ENCODE measurements at regions not wholly inside any gene's neighbourhood (a gene's known extent, or its start where the extent isn't known, plus 50 kb on each side); places are given as distances from the start of the nearest gene placed in this dataset.

- in situ Hi-C loops (cut with HindIII; ENCODE audit: low sequenced_read_pairs) = no loop called here
Measured at GRCh38 chrX:5122181-5122678, 1106.4 kb downstream of the NLGN4X start.

DNA sequence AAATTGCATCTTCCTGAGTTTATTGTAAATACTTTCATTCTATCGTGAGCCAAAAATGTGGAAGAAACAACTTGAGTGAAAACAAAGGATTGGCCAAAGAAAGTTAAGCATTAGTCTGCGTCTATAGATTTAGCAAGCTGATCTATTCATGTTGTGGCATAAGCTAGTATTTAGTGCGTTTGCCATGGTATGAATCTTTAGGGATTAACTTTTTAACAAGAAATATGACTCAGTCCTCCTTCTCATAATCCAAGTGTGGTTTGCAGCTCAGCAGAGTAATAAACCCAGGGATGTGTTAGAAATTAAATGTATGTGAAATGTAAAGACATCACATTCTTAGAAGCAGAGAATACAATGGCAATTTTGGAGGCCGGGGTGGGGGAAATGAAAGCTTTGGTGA, 1110.9 kb downstream of the NLGN4X start:
- in situ Hi-C loops (cut with HindIII; ENCODE audit: low sequenced_read_pairs) = no loop called here

DNA sequence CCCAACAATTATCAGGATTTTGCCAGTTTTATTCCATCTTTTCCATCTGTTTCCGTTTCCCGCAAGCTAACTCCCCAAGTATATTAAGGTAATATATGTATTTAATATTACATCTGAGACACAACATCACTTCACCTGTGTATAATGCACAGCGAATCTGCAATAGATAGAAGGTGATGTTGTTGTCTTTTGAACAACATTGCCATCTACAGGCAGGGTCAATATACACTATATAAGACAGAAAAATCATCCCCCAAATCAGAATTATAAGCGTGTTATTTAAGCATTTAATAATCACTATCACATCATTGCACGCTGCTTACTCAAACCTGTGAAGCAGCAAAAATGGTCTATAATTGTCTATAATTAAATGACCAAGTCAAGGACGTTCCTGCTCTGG, 1115.5 kb downstream of the NLGN4X start:
- in situ Hi-C loops (cut with HindIII; ENCODE audit: low sequenced_read_pairs) = no loop called here

GRCh38 chrX:5100004-5100403, 1128.7 kb downstream of the NLGN4X start:
- in situ Hi-C loops (cut with HindIII; ENCODE audit: low sequenced_read_pairs) = no loop called here

DNA sequence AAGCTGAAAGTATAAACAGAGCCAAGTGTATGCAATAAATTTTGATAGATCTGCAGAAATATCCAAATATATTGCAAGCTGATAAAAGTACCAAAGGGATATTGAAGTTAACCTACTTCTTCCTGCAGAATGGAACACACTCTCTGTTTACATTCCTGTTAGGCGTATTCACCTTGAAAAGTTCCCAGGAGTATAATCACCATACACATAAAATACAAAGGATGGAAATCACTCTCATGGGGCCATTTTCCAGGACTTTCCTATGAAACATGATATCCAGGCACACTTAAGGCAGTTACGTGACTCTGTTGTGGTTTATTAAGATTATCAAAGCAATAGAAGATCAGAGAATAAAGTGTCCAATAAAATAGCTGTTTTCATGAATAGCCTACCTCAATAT, 1142.3 kb downstream of the NLGN4X start:
- in situ Hi-C loops (cut with HindIII; ENCODE audit: low sequenced_read_pairs) = no loop called here

GRCh38 chrX:5084279-5084678, 1144.4 kb downstream of the NLGN4X start:
- in situ Hi-C loops (cut with HindIII; ENCODE audit: low sequenced_read_pairs) = no loop called here

GRCh38 chrX:5082705-5083104, 1146.0 kb downstream of the NLGN4X start:
- in situ Hi-C loops (cut with HindIII; ENCODE audit: low sequenced_read_pairs) = no loop called here

- in situ Hi-C loops (cut with HindIII; ENCODE audit: low sequenced_read_pairs) = no loop called here
Measured at GRCh38 chrX:5080791-5081190, 1147.9 kb downstream of the NLGN4X start.

GRCh38 chrX:5068550-5068949, 1160.1 kb downstream of the NLGN4X start:
- in situ Hi-C loops (cut with HindIII; ENCODE audit: low sequenced_read_pairs) = no loop called here

GRCh38 chrX:5057786-5058185, 1170.9 kb downstream of the NLGN4X start:
- in situ Hi-C loops (cut with HindIII; ENCODE audit: low sequenced_read_pairs) = loop anchor here (10.0 kb wide), 1 partner anchor 533 kb away; no protein-coding TSS in a partner anchor

DNA sequence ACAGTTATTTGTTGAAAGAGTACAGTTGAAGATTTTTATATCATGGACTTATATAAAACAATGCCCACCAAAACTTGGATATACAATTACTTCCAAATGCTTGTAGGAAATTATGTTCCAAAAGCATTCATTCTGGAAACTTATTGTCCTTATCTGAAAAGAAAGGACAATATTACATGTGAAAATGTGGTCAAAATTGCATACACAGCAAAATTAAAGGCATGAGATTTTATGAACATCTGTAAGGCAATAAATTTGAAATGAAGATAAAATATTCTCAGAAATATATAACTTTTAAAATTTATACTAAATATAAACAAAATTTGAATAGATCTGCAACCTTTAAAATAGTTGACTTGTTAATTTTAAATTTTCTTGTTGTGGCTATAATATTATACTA, 1173.8 kb downstream of the NLGN4X start:
- in situ Hi-C loops (cut with HindIII; ENCODE audit: low sequenced_read_pairs) = loop anchor here (10.0 kb wide), 1 partner anchor 530 kb away; no protein-coding TSS in a partner anchor

DNA sequence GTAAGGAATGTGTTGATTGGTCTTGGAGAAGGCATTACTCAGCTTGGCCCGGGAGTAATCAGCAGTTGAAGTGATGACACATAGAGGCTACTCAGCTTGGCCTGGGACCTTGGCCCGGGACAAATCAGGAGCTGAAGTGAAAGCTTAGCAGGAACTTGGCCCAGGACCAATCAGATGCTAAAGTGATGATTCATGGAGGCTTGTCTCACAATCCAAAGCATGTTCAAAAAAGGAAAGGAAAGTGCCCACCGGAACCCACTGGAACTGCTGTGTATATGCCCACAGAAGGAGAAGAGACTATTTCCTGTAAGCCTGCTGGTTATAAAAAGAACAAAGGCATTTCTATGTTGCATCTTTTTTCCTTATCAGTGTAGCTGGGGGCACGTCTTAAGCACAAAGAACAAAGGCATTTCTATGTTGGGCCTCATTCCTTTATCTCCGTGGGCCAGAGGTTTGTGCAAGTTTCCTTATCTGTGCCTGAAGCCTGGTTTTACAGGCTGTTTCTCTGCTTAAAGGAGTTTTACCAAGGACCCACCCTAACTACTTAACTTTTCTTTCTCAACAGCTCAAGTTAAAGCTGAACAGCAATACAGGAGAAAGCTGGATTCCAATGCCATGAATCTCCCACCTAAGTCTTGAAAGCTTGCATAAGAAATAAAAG, 1176.7 kb downstream of the NLGN4X start:
- in situ Hi-C loops (cut with HindIII; ENCODE audit: low sequenced_read_pairs) = loop anchor here (10.0 kb wide), 1 partner anchor 527 kb away; no protein-coding TSS in a partner anchor

GRCh38 chrX:5042563-5042962, 1186.1 kb downstream of the NLGN4X start:
- in situ Hi-C loops (cut with HindIII; ENCODE audit: low sequenced_read_pairs) = no loop called here

- in situ Hi-C loops (cut with HindIII; ENCODE audit: low sequenced_read_pairs) = no loop called here
Measured at GRCh38 chrX:5031792-5032191, 1196.9 kb downstream of the NLGN4X start.

GRCh38 chrX:5015451-5015850, 1213.2 kb downstream of the NLGN4X start:
- in situ Hi-C loops (cut with HindIII; ENCODE audit: low sequenced_read_pairs) = no loop called here

DNA sequence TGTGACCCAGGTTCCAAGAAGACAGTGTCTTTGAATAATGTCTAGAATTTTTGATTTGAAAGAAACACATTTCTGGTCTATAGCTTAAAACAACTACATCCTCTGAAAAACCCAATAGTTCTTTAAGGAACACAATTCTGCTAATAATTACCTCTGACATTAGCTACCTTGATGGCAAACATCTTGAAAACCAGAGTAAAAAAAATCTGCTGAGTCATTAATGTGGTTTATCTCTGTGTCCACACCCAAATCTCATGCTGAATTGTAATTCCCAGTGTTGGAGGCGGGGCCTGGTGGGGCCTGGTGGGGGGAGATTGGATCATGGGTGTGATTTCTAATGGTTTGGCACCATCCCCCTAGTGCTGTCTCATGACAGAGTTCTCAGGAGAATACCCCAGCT, 1233.8 kb downstream of the NLGN4X start:
- in situ Hi-C loops (cut with HindIII; ENCODE audit: low sequenced_read_pairs) = no loop called here

DNA sequence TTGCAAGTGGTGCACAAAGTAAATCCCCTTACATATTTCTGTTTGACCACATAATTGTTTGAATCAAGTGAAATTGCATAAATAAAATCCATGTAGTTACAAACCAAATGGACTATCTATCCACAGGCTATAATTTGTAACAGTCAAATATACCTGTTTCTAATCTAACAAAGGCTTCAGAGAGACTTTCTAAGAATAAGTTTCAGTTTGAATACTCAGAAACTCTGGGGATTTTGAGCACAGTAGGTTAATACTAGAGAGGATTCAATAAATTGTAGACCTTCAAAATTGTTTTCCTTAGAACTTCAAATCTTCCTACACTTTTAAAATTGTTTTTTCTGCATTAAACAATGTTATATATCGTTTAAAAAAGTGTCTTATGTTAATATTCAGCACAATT, 1250.1 kb downstream of the NLGN4X start:
- in situ Hi-C loops (cut with HindIII; ENCODE audit: low sequenced_read_pairs) = no loop called here

DNA sequence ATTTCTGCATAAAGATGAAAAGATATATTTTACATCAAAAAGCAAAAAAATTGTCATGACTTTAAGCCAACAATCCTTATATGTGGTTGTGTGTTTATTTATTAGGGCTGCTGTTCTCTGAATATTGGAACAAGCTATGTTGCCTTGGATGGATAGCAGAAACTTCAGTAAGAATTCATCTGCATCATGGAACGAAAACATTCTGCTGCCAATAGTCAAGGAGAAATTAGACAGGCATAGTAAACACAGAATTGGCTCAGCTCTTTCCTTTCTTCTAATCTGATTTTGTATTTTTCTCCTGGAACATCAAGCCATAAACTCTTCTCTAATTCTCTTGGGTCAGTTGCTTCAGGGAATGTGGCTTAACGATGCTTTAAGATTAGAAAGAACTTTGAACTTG, 1257.0 kb downstream of the NLGN4X start:
- in situ Hi-C loops (cut with HindIII; ENCODE audit: low sequenced_read_pairs) = no loop called here

- in situ Hi-C loops (cut with HindIII; ENCODE audit: low sequenced_read_pairs) = no loop called here
Measured at GRCh38 chrX:4964112-4964511, 1250.7 kb upstream of the PRKX start.

GRCh38 chrX:4963432-4963831, 1250.0 kb upstream of the PRKX start:
- in situ Hi-C loops (cut with HindIII; ENCODE audit: low sequenced_read_pairs) = no loop called here

GRCh38 chrX:4944767-4945166, 1231.3 kb upstream of the PRKX start:
- in situ Hi-C loops (cut with HindIII; ENCODE audit: low sequenced_read_pairs) = no loop called here

DNA sequence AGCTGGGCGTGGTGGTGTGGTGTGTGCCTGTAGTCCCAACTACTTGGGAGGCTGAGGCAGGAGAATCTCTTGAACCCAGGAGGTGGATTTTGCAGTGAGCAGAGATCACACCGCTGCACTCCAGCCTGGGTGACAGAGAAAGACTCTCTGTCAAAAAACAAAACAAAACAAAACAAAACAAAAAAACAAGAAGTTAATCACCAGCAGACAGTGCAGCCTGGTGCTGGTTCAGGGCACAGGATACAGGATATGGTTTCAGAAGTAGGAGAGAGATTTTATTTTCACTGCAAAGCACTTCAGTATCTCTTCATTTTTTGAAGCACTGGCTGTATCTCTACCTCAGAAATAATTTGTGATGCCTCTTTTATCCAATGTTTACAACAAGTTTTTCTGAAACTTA, 1222.9 kb upstream of the PRKX start:
- in situ Hi-C loops (cut with HindIII; ENCODE audit: low sequenced_read_pairs) = no loop called here

- in situ Hi-C loops (cut with HindIII; ENCODE audit: low sequenced_read_pairs) = no loop called here
Measured at GRCh38 chrX:4935846-4936245, 1222.4 kb upstream of the PRKX start.
